A549 (cell line): ENCODE measurements at regions not wholly inside any gene's neighbourhood (a gene's known extent, or its start where the extent isn't known, plus 50 kb on each side); places are given as distances from the start of the nearest gene placed in this dataset.

ENCODE experiments used
- CTCF ChIP-seq: fragments of >200 bp; sonication (Bioruptor Twin); formaldehyde crosslinking; IDR thresholded peaks from 3 replicates; pipeline ENCODE4 v1.5.1; 2016
- ESRRA ChIP-seq: fragments of 150-350 bp; IDR thresholded peaks from 2 replicates; pipeline ENCODE4 v1.6.1; 2014; ENCODE audit warnings: mild to moderate bottlenecking, low read length, borderline replicate concordance
- HDAC2 ChIP-seq: fragments of 200-600 bp; sonication (generic); IDR thresholded peaks from 2 replicates; pipeline ENCODE4 v1.6.1; 2016
- JUNB ChIP-seq: fragments of >200 bp; sonication (Bioruptor Twin); formaldehyde crosslinking; IDR thresholded peaks from 2 replicates; pipeline ENCODE4 v1.6.1; 2016
- MAFK ChIP-seq: fragments of 450-650 bp; IDR thresholded peaks from 2 replicates; pipeline ENCODE4 v1.6.1; 2014; ENCODE audit not compliant: partially characterized antibody
- PBX3 ChIP-seq: IDR thresholded peaks from 2 replicates; pipeline ENCODE4 v1.6.1; 2012
- POLR2A ChIP-seq: IDR thresholded peaks from 2 replicates; pipeline ENCODE4 v1.6.1; 2012; ENCODE audit warnings: mild to moderate bottlenecking, low read length
- REST ChIP-seq: fragments of 200-600 bp; sonication (generic); IDR thresholded peaks from 2 replicates; pipeline ENCODE4 v1.6.1; 2016; ENCODE audit warnings: antibody characterized with exemption, mild to moderate bottlenecking, moderate library complexity
- USF2 ChIP-seq: fragments of 450-650 bp; IDR thresholded peaks from 2 replicates; pipeline ENCODE4 v1.6.1; 2014; ENCODE audit warnings: antibody characterized with exemption

- TF ChIP-seq HDAC2 (no peak), CTCF (no peak), JUNB (no peak), ESRRA (no peak), MAFK (no peak), POLR2A (no peak), PBX3 (no peak), USF2 (no peak), REST (no peak)
Measured at GRCh38 chr5:159782197-159782994, 133.9 kb upstream of the ADRA1B start.
